B cell (primary cell): ENCODE measurements at regions not wholly inside any gene's neighbourhood (a gene's known extent, or its start where the extent isn't known, plus 50 kb on each side); places are given as distances from the start of the nearest gene placed in this dataset.

Experiments used
- ATAC-seq: fragments of 200-7000 bp; cut with Tn5 transposase; one replicate; pipeline ENCODE4 v1.10.0; 2021; ENCODE audit warnings: low read depth, mild to moderate bottlenecking, moderate number of reproducible peaks, moderate library complexity
- CTCF ChIA-PET: fragments of 350-600 bp; sonication (Branson Sonifier 250); formaldehyde crosslinking; loops from one replicate; lab custom pipeline; 2021; ENCODE audit warnings: antibody characterized with exemption, inconsistent platforms; lab: Charles Lee
- POLR2A ChIA-PET: fragments of 350-600 bp; sonication (Branson Sonifier 250); formaldehyde crosslinking; loops from one replicate; lab custom pipeline; 2021; ENCODE audit warnings: antibody characterized with exemption; lab: Charles Lee
- DNase-seq: peaks from one replicate; pipeline ENCODE4 v3.0.0; 2013
- H2AFZ ChIP-seq: 2 replicates; pipeline ENCODE4 v1.6.1; 2012; ENCODE audit warnings: mild to moderate bottlenecking, low read depth, low read length; ENCODE audit not compliant: insufficient read depth, poor library complexity, severe bottlenecking
- H3K27ac ChIP-seq, 2 donors: 1 replicate in 1 of 2; 2 replicates in 1 of 2; pipeline ENCODE4 v1.5.1; 2012 to 2013; ENCODE audit warnings: low read length in 2 of 2, mild to moderate bottlenecking in 2 of 2, moderate library complexity in 1 of 2
- H3K27me3 ChIP-seq, 4 experiments: fragments of 200-600 bp in 1 of 4; sonication (generic) in 1 of 4; replicated peaks in 1 of 4; 1 replicate in 2 of 4; 2 replicates in 2 of 4; pipeline versions ENCODE4 v1.6.1 to v1.7.0; 2013 to 2016; ENCODE audit warnings: low read length in 3 of 4, mild to moderate bottlenecking in 2 of 4, mixed read lengths in 1 of 4, moderate library complexity in 1 of 4; ENCODE audit not compliant: insufficient read depth in 4 of 4, control insufficient read depth in 3 of 4; ENCODE audit errors: control extremely low read depth in 1 of 4
- H3K36me3 ChIP-seq, 2 experiments: replicated peaks in 1 of 2; 1 replicate in 1 of 2; 2 replicates in 1 of 2; pipeline versions ENCODE4 v1.6.1 to v1.7.1; 2013; ENCODE audit warnings: low read length in 1 of 2; ENCODE audit not compliant: insufficient read depth in 2 of 2, control insufficient read depth in 1 of 2; ENCODE audit errors: control extremely low read depth in 1 of 2, extremely low read depth in 1 of 2
- H3K4me1 ChIP-seq, 2 donors: fragments of 200-600 bp in 1 of 2; sonication (generic) in 1 of 2; 1 replicate in 1 of 2; 2 replicates in 1 of 2; pipeline versions ENCODE4 v1.5.1 to v1.6.1; 2013 to 2017; ENCODE audit warnings: low read length in 2 of 2; ENCODE audit not compliant: control insufficient read depth in 2 of 2, insufficient read depth in 2 of 2
- H3K4me2 ChIP-seq: replicated peaks from 2 replicates; pipeline ENCODE3; 2012; ENCODE audit warnings: mild to moderate bottlenecking, low read depth, low read length; ENCODE audit not compliant: poor library complexity, severe bottlenecking
- H3K4me3 ChIP-seq, 5 experiments: fragments of 200-600 bp in 1 of 5; sonication (generic) in 1 of 5; 1 replicate in 3 of 5; 2 replicates in 2 of 5; pipeline versions ENCODE4 v1.5.1 to v1.7.0; 2011 to 2016; ENCODE audit warnings: low read length in 4 of 5, mild to moderate bottlenecking in 4 of 5, low read depth in 2 of 5, control low read depth in 1 of 5, moderate library complexity in 1 of 5; ENCODE audit not compliant: insufficient read depth in 1 of 5; ENCODE audit errors: control extremely low read depth in 1 of 5, extremely low read depth in 1 of 5
- H3K79me2 ChIP-seq: fragments of 200-600 bp; sonication (generic); one replicate; pipeline ENCODE4 v1.6.0; 2016; ENCODE audit warnings: low read length; ENCODE audit not compliant: control insufficient read depth, insufficient read depth
- H3K9ac ChIP-seq: fragments of 200-600 bp; sonication (generic); 2 replicates; pipeline ENCODE4 v1.6.1; 2017; ENCODE audit warnings: mild to moderate bottlenecking, low read length, moderate library complexity
- H3K9me3 ChIP-seq, 3 donors: one replicate each; pipeline versions ENCODE4 v1.6.1 to v1.7.1; 2013; ENCODE audit warnings: low read length in 2 of 3; ENCODE audit not compliant: control insufficient read depth in 2 of 3, insufficient read depth in 1 of 3; ENCODE audit errors: control extremely low read depth in 1 of 3
- H4K20me1 ChIP-seq: 2 replicates; pipeline ENCODE4 v1.6.0; 2012; ENCODE audit warnings: mild to moderate bottlenecking, low read length; ENCODE audit not compliant: insufficient read depth, control insufficient read depth, poor library complexity, severe bottlenecking
- H3K27ac Mint-ChIP-seq: one replicate; pipeline ENCODE4 v1.8.0; 2021; ENCODE audit warnings: mixed read lengths
- H3K27me3 Mint-ChIP-seq: one replicate; pipeline ENCODE4 v1.8.0; 2021; ENCODE audit warnings: mixed read lengths
- H3K4me1 Mint-ChIP-seq: one replicate; pipeline ENCODE4 v1.8.0; 2021; ENCODE audit warnings: mixed read lengths
- H3K4me3 Mint-ChIP-seq: one replicate; pipeline ENCODE4 v1.8.0; 2021; ENCODE audit warnings: mixed read lengths
- H3K9me3 Mint-ChIP-seq: one replicate; pipeline ENCODE4 v1.8.0; 2022; ENCODE audit warnings: mixed read lengths; ENCODE audit not compliant: insufficient read depth
- CTCF ChIP-seq: fragments of 200-600 bp; IDR thresholded peaks from one replicate; pipeline ENCODE4 v1.8.0; 2022; ENCODE audit warnings: antibody characterized with exemption, mild to moderate bottlenecking
- EZH2 ChIP-seq: IDR thresholded peaks from 2 replicates; pipeline ENCODE4 v1.6.1; 2012; ENCODE audit warnings: borderline replicate concordance, low read depth, mild to moderate bottlenecking, moderate library complexity, low read length; ENCODE audit not compliant: insufficient read depth, poor library complexity, severe bottlenecking
- WGBS: methylation state at CpG from one replicate; pipeline ENCODE4 v1.1.5; 2013; ENCODE audit warnings: missing lambda C conversion rate; ENCODE audit not compliant: insufficient coverage; 5-methylcytosine and 5-hydroxymethylcytosine counted together
- intact Hi-C: fragments of 100-400 bp; cut with micrococcal nuclease; formaldehyde crosslinking; loops from one replicate; pipeline ENCODE4 v1.10.0; 2022

- Histone ChIP-seq H3K9me3 (peaks cover 0 to 8% (median 0%) of the 10 kb centered on the region in 3 donors), H3K4me3 (no peak overlapping the region), H3K27ac (no peak overlapping the region), H3K4me2 (no peak overlapping the region), H3K4me1 (no peaks in the 10 kb centered on the region), H3K9ac (no peak overlapping the region), H2AFZ (no peak overlapping the region), H3K27me3 (no peaks in the 10 kb centered on the region), H4K20me1 (no peaks in the 10 kb centered on the region), H3K36me3 (no peaks in the 10 kb centered on the region), H3K79me2 (no peaks in the 10 kb centered on the region)
- ChIA-PET POLR2A (no interaction called here), CTCF (no interaction called here)
- TF ChIP-seq EZH2 = no peak
- no peak for TF ChIP-seq CTCF
- no peak overlapping the region for H3K4me3 Mint-ChIP-seq
- DNase-seq (no peak), ATAC-seq (no peak)
- intact Hi-C loops = no loop called here
- H3K27me3 Mint-ChIP-seq = no peaks in the 10 kb centered on the region
- no peaks in the 10 kb centered on the region for H3K9me3 Mint-ChIP-seq
- H3K27ac Mint-ChIP-seq = no peak overlapping the region
- no peaks in the 10 kb centered on the region for H3K4me1 Mint-ChIP-seq
Measured at GRCh38 chr9:80596579-80596978, 1024.8 kb downstream of the TLE4 start.

- no peaks in the 10 kb centered on the region for H3K36me3 ChIP-seq
- TF ChIP-seq EZH2 = no peak
- H3K4me1 Mint-ChIP-seq = no peaks in the 10 kb centered on the region
Measured at GRCh38 chr9:80595192-80595591, 1023.4 kb downstream of the TLE4 start.

More at GRCh38 chr9:80595192-80595591, 1023.4 kb downstream of the TLE4 start:
- H3K27me3 ChIP-seq = no peaks in the 10 kb centered on the region
- H3K9ac ChIP-seq = no peak overlapping the region
- no peaks in the 10 kb centered on the region for H4K20me1 ChIP-seq
- ATAC-seq = no peak
- Mint-ChIP-seq H3K27me3 (no peaks in the 10 kb centered on the region), H3K27ac (no peak overlapping the region), H3K9me3 (no peaks in the 10 kb centered on the region), H3K4me3 (no peak overlapping the region)
- no peaks in the 10 kb centered on the region for H3K79me2 ChIP-seq
- no peaks in the 10 kb centered on the region for H3K4me1 ChIP-seq
- ChIA-PET POLR2A (no interaction called here), CTCF (no interaction called here)
- H3K27ac ChIP-seq = no peak overlapping the region
- intact Hi-C loops = no loop called here
- peaks cover 0 to 8% (median 0%) of the 10 kb centered on the region in 3 donors for H3K9me3 ChIP-seq
- DNase-seq = no peak
- WGBS = 86% methylated on average over 1 of the region's 4 CpGs
- H3K4me2 ChIP-seq = no peak overlapping the region
- no peak overlapping the region for H2AFZ ChIP-seq
- no peak overlapping the region for H3K4me3 ChIP-seq
